ENCODE measurements at regions not wholly inside any gene's neighbourhood (a gene's known extent, or its start where the extent isn't known, plus 50 kb on each side); places are given as distances from the start of the nearest gene placed in this dataset.

GRCh38 chr5:143890487-143890886, 78.5 kb downstream of the HMHB1 start:
- no peak for TF ChIP-seq CTCF (IDR thresholded peaks at IDR 0.05; ENCODE audit: low read depth, low read length)
- H3K4me3 ChIP-seq (ENCODE audit: low read depth, low read length): no peak overlapping the region

GRCh38 chr5:143892271-143892670, 80.3 kb downstream of the HMHB1 start:
- TF ChIP-seq CTCF (IDR thresholded peaks at IDR 0.05; ENCODE audit: low read depth, low read length): no peak
- no peak overlapping the region for H3K4me3 ChIP-seq (ENCODE audit: low read depth, low read length)

GRCh38 chr5:143892908-143893307, 80.9 kb downstream of the HMHB1 start:
- TF ChIP-seq CTCF (IDR thresholded peaks at IDR 0.05; ENCODE audit: low read depth, low read length): no peak
- H3K4me3 ChIP-seq (ENCODE audit: low read depth, low read length): no peak overlapping the region

GRCh38 chr5:143893638-143894037, 81.7 kb downstream of the HMHB1 start:
- TF ChIP-seq CTCF (IDR thresholded peaks at IDR 0.05; ENCODE audit: low read depth, low read length): no peak
- no peak overlapping the region for H3K4me3 ChIP-seq (ENCODE audit: low read depth, low read length)

- no peak for TF ChIP-seq CTCF (IDR thresholded peaks at IDR 0.05; ENCODE audit: low read depth, low read length)
- H3K4me3 ChIP-seq (ENCODE audit: low read depth, low read length): no peak overlapping the region
These were observed 84.6 kb downstream of the HMHB1 start for GRCh38 chr5:143896516-143896915.

GRCh38 chr5:143896966-143897365, 85.0 kb downstream of the HMHB1 start:
- H3K4me3 ChIP-seq (ENCODE audit: low read depth, low read length): no peak overlapping the region
- no peak for TF ChIP-seq CTCF (IDR thresholded peaks at IDR 0.05; ENCODE audit: low read depth, low read length)

- TF ChIP-seq CTCF (IDR thresholded peaks at IDR 0.05; ENCODE audit: low read depth, low read length): no peak
- no peak overlapping the region for H3K4me3 ChIP-seq (ENCODE audit: low read depth, low read length)
These were observed 86.4 kb downstream of the HMHB1 start for GRCh38 chr5:143898381-143898780.
